HG02970 (cell line): ENCODE measurements at regions not wholly inside any gene's neighbourhood (a gene's known extent, or its start where the extent isn't known, plus 50 kb on each side); places are given as distances from the start of the nearest gene placed in this dataset.
"Not testable (repeated sequence)": the region's sequence is repeated elsewhere in the genome, so short reads cannot be mapped to it uniquely, and the experiment has no call there.

Experiments
- ATAC-seq: cut with Tn5 transposase; IDR thresholded peaks from one replicate; pipeline ENCODE4 v1.9.1; 2021; ENCODE audit warnings: mild to moderate bottlenecking, moderate library complexity, moderate number of reproducible peaks; ENCODE audit not compliant: unreplicated experiment, low FRiP score

- no peak for ATAC-seq
These were observed 484.3 kb upstream of the JAG1 start for GRCh38 chr20:11158146-11158545.

DNA sequence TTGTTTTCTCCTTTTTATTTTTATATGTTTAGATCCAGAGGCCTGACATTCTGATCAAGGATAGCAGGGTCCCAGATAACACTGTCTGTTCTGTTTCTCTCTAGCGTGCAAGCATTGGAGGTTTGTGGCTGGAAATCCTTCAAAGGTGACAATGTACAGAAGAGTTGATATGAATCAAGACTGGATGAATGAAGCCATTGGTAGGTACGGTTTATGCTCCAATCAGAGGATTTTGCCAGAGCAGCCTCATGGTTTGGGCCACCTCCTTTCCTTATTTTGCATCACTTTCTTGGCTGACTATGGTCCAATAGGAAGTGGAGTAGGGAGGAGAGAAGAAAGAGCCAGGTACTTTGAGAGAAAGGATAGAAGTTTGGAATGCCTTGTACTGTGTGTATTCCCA, 484.8 kb upstream of the JAG1 start:
- no peak for ATAC-seq

DNA sequence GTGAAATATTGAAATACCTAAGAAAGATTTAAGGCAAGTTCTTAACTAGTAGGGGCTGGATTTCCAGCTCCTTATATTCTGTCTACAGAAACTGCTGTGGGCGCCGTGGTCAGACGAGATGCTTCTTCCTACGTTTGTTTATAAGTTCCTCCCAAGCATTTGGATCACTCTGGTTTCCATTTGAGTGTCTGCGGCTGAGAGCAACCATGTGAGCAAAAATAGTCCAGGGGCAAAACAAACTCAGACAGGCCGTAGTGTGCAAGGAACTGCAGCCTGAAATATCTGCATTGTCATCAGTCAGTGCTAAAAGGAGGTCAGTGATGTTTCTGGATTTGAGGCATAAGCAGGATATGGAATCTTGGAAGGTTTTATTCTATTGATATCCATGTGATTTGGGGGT, 485.9 kb upstream of the JAG1 start:
- ATAC-seq = no peak

- ATAC-seq = no peak
These were observed 488.4 kb upstream of the JAG1 start for GRCh38 chr20:11162026-11162775.

- no peak for ATAC-seq
These were observed 492.0 kb upstream of the JAG1 start for GRCh38 chr20:11165789-11166188.

DNA sequence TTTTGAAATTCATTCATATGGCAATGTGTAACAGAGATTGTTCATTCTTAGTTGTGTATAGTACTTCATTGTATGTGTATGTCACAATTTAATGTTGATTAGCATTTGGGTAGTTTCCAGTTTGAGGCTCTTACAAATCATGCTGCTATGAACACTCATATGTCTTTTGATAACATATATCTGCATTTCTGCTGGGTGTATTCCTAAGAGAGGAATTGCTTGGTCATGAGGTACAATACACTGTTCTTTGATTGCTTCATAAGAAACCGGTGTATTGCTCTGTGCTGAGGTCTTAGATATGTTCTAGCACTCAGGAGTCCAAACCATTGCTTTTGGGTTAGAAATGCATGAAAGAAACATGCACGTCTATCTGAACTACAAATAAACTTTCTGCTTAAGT, 492.9 kb upstream of the JAG1 start:
- no peak for ATAC-seq

- ATAC-seq = no peak
These were observed 494.2 kb upstream of the JAG1 start for GRCh38 chr20:11168026-11168425.

DNA sequence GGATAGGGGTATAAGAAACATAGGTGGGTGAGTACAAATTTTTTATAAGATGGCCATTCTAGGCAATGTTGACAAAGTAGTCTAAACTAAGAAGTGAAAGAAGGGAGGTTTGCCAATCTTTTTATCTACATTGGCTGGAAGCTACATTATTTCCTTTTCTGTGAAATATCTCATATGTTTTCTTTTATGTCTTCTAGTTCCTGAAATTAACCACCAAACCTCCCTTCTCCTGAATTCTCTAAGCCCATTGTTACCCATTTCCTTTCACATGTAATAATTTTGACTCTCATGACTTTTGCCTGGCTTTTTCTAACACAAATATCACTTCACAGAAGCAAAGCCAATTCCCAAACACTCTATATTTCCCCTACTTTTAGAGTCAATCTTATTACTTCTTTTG, 496.2 kb upstream of the JAG1 start:
- ATAC-seq = no peak

GRCh38 chr20:11170565-11170964, 496.8 kb upstream of the JAG1 start:
- no peak for ATAC-seq

GRCh38 chr20:11172881-11173280, 499.1 kb upstream of the JAG1 start:
- ATAC-seq = no peak

- ATAC-seq = no peak
These were observed 500.1 kb upstream of the JAG1 start for GRCh38 chr20:11173916-11174315.

GRCh38 chr20:11174861-11175260, 501.1 kb upstream of the JAG1 start:
- no peak for ATAC-seq

GRCh38 chr20:11176431-11176830, 502.6 kb upstream of the JAG1 start:
- ATAC-seq = no peak

DNA sequence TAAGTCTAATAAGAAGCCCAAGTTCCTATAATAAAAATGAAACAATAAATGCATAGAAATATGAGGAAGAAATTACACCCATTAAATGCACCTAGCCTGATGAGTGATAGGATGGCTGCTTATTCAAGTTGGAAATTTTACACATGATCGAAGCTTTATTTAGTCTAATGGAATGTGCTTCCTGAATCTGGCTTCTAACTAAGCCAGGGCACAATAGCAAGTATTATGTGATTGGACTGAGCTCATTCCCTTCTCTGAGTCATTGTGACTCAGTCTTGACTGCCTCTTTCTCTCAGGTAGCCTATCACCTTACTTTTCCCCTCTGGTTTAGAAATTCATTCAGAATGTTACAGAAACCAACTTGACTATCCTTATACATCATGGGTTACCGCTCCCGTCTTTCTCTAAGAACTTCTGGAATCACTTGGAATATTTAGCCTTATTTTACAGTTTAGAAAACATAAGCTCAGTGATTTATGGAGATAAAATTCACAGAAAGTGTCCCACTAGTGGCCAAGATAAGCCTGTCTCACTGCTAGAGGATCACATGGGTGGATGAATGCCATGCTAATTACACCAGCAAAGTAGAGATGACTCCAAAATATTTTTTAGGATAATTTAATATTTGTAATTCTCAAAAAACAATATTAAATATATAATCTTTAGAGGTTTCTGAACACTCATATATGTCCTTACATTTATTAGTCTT, 505.3 kb upstream of the JAG1 start:
- no peak for ATAC-seq

GRCh38 chr20:11180186-11180585, 506.4 kb upstream of the JAG1 start:
- ATAC-seq = no peak

- not testable (repeated sequence) for ATAC-seq
These were observed 507.3 kb upstream of the JAG1 start for GRCh38 chr20:11181129-11181528.

- no peak for ATAC-seq
These were observed 508.2 kb upstream of the JAG1 start for GRCh38 chr20:11181966-11182365.

DNA sequence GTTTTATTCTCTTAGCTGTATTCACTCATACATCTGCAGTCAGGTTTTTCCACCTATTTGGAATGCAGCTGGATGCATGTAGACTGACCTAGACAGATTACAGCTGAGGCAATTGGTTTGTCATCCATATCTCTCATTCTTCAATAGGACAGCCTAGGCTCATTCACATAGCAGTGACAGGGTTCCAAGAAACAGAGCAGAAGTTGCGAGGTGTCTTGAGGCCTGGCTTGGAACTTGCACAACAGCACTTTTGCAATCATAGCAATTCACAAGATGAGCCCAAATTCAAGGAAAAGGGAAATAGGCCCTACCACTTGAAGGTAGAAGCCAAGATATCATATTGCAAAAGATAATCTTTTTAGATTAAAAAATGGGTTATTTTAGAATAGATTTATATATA, 508.9 kb upstream of the JAG1 start:
- ATAC-seq = no peak

DNA sequence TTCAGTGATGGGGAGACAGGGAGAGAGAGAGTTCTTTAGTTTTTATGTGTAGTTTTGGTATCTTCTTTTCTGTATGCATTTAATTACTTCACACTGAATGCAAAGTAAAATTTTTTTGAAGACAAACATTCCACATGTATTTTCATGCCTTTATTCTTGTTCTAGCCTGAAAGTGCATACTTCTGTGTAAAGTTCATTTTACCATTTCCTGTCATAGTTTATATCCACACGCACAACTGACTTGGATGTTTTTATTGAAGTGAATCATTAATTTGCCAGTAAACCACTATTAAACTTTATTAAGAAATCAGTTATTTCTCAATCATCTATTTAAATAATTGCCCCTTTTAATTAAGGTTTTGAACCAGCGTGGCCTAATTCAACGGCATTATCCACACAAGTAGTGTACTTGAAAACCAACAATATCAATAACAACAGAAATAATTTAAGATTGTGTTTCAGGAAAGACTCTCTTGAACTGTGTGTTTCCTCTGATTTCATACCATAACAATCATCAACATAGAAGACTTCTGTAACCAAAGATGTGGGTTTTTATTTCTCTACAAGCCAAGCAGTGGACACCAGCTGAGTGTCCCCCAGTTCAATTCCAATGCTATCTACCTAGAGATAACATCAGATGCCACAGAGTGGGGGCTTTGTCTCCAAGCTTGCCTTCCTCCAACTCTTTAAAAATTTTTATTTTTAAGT, 512.7 kb upstream of the JAG1 start:
- ATAC-seq = no peak

GRCh38 chr20:11188843-11189603, 515.2 kb upstream of the JAG1 start:
- no peak for ATAC-seq

DNA sequence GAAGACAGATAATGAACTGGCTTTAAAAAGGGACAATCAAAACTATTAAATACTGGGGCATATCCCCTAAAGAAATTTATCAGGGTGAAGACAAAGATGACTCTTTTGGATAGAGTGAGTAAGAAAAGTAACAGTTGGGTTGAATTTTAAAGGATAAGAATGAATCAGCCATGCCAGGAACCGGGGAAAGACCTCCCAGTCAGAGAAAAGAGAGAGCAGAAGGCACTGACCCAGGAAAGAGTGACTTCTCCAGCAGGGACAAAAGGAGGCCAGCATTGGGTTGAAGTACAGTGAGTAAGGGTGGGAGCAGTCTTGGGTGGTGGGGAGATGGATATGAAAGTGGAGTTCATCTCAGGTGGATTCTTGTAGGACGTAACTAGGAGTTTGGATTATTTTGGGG, 516.9 kb upstream of the JAG1 start:
- no peak for ATAC-seq
